Stimulated activated CD4-positive, alpha-beta T cell treated with anti-CD3 and anti-CD28 coated beads, Interleukin-1b, Interleukin-23, amount 100 ng/mL, for 48 hours (primary cell): ENCODE measurements at regions not wholly inside any gene's neighbourhood (a gene's known extent, or its start where the extent isn't known, plus 50 kb on each side); places are given as distances from the start of the nearest gene placed in this dataset.
"Not testable (repeated sequence)": the region's sequence is repeated elsewhere in the genome, so short reads cannot be mapped to it uniquely, and the experiment has no call there.

Experiments used
- DNase-seq: peaks from one replicate; pipeline ENCODE4 v3.0.0-alpha.2; 2020

DNA sequence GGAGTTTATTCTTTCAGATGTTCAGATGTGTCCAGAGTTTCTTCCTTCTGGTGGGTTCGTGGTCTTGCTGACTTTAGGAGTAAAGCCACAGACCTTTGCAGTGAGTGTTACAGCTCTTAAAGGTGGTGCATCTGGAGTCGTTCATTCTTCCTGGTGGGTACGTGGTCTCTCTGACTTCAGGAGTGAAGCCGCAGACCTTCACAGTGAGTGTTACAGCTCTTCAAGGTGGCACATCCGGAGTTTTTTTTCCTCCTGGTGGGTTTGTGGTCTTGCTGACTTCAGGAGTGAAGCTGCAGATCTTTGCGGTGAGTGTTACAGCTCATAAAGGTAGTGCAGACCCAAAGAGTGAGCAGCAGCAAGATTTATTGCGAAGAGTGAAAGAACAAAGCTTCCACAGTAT is 1263.2 kb downstream of the REEP3 start:
- DNase-seq, result not testable (repeated sequence)

- no peak for DNase-seq
Measured at GRCh38 chr10:64785816-64786215, 1264.6 kb downstream of the REEP3 start.

DNA sequence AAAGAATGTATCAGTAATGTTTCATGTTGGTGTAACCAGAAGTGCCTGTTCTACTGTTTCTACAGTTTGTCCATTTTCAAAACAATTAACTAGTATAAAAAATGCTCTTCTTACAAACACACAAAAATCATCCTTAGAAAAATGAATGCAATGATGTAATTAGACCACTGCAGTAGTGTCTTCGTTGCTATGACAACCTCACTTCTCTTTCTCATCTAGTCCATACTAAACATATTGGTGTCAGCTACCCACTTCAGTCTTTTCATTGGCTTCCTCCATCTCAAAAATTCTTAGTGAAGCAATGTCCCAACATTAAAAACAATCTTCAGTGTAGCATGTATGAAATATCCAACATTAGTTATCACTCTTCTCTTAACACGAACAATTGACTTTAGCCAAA is 1265.8 kb downstream of the REEP3 start:
- DNase-seq, result no peak

GRCh38 chr10:64795847-64796246 is 1274.6 kb downstream of the REEP3 start:
- DNase-seq, result no peak

DNA sequence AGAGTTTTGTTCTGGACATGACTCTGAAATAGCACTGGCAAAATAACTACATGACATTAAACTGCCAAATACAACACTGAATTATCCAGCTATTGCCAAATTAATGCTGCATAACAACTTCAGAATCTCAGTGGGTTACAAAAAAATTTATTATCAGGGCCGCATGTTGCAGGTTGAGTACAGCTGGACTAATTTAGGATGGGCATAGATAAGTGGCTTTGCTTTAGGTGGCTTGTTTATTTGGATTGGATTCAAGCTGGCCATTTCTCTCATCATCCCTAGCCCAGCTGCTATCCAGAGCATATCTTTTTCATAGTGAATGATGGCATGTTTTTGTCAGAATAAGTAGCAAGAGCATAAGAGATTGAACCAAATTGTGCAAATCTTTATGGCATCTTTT is 1277.1 kb downstream of the REEP3 start:
- no peak for DNase-seq

- DNase-seq, result not testable (repeated sequence)
Measured at GRCh38 chr10:64808233-64808632, 1287.0 kb downstream of the REEP3 start.

GRCh38 chr10:64810046-64810445 is 1288.8 kb downstream of the REEP3 start:
- DNase-seq, result not testable (repeated sequence)

DNA sequence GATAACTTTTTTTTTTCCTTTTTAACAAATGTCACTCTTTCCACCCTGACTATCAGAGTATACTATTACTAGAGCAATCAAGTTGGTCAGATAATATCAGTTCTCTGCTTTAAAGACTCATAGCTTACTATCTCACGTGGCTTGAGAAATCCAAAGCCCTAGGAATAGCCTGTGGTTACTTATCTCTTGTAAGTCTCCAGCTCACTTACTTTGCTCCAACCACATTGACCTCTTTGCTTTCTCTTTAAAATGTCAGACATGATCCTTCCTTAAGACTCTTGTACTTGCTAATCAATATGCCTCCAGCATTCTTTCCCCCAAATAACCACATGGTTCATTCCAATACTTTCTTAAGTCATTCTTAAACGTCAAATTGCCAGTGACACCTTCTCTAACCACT is 1292.2 kb downstream of the REEP3 start:
- no peak for DNase-seq

DNA sequence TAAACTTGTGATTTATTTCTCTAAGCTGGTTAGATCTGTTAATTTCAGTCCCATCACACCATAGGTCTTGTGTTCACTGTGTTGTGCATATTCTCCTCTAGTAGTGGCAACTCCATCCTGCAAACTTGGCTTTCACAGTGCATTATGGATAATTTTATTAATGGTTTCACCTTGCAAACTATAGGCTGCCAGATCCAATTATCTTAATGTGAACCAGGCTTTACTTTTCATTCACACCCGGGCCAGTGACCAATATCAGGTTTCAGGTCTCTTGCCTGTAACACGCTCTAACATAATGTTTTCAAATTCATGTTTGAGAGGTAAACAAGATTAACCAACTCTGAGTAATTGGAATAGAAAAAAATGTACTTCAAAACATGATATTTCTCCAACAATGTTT is 1293.0 kb downstream of the REEP3 start:
- DNase-seq, result no peak

DNA sequence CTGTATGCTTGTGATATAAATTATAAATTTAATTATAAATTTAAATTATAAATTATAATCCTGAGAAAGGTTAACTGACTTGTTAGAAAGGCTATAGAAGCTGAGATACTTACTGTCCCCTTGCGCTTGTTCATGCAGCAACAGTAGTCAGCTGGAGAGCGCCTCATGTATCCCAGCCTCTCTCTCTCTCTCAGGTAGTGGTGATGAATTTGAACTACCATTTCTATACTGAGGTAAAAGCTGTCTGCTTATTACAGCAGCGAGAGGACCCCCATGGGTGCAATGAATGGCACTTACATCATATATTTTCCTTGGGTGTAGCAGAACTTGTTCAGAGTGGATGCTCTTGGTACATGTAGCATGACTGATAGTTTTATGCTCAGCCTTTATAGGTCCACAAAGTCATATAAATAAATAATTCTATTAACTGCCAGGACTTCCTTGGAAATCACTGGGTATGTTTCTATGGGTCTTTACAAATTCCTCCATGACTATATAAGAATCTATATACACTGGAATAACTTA is 1308.7 kb downstream of the REEP3 start:
- no peak for DNase-seq

GRCh38 chr10:64830869-64831268 is 1309.7 kb downstream of the REEP3 start:
- no peak for DNase-seq

GRCh38 chr10:64840341-64840740 is 1319.1 kb downstream of the REEP3 start:
- no peak for DNase-seq

DNA sequence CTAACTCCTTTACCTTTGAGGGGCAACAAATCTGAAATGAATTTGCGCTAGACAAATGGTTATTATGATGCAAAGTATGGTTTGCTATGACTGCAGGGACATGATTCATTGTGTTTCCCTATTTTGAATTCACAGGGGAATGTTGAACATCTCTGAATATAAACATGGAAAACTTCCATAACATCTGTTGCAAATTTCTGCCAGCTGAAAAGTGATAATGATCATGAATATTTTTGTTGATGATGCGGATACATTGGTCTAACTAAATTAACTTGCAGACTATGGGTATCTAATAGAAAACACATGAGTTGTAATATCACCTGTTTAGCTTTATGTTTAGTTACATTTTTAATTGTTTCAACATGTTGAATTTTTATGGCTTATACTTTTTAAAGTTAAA is 1325.5 kb downstream of the REEP3 start:
- DNase-seq, result no peak

DNA sequence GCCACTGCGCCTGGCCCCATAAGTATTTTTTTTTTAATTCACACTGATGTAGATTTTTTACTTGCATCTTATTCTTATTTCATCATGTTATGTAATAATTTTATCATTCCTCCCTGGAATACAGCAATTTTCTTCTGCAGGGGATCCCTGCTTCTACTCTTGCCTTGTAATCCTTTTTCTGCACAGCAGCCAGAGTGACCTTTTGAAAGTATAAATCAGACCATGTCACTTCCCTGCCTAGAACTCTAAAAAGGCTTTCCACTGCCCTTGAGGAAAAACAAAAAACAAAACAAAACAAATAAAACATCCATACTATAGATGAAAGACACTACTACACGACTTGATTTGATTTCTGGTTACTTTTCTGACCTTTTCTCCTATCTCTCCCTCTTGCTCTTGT is 1334.7 kb downstream of the REEP3 start:
- DNase-seq, result no peak

GRCh38 chr10:64859911-64860310 is 1338.7 kb downstream of the REEP3 start:
- no peak for DNase-seq

DNA sequence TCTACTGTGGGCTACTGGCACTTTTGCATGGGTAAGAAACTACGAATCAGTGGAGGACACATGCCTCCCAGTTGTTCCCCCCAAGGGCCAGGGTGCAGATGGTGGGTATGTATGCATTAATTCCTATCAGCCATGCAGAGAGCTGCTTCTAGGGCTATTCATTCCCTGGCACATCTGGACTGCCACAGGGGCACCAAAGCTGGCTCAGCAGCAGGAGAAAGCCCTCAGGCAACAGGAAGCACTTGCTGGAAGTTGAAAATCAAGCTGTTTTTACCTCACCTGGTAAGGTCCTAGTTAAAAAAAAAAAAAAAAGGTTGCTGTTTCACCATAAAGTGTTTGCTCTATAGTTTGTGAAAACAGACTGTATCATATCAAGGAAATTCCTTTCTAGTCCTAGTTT is 1342.6 kb downstream of the REEP3 start:
- DNase-seq, result no peak

DNA sequence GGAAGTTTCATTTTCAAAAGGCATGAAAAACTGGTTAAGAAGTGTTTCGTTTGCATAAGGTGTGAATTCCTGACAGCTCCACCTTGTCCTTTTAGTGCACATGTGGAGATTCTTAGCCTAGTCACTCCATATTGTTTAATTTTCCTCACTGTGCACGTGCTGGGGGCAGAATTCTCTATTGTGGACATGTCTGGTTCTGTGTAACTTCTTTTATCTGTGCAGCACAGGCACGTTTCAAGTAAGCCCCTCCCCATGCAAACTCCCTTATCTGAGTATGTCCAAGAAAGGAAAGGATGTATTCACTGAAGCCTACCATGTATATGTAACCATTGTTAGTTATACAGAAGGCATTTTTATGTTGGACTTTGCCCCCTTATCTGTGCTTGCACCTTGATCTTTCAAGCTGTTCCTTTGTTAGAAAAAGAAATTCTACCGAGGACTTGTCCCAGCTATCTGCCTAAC is 1346.3 kb downstream of the REEP3 start:
- no peak for DNase-seq

- no peak for DNase-seq
Measured at GRCh38 chr10:64873088-64873487, 1351.9 kb downstream of the REEP3 start.

GRCh38 chr10:64873959-64874358 is 1352.8 kb downstream of the REEP3 start:
- no peak for DNase-seq

- no peak for DNase-seq
Measured at GRCh38 chr10:64880546-64880945, 1359.3 kb downstream of the REEP3 start.

GRCh38 chr10:64881257-64881656 is 1360.1 kb downstream of the REEP3 start:
- no peak for DNase-seq

- no peak for DNase-seq
Measured at GRCh38 chr10:64896582-64896981, 1375.4 kb downstream of the REEP3 start.

GRCh38 chr10:64906311-64906710 is 1385.1 kb downstream of the REEP3 start:
- DNase-seq, result not testable (repeated sequence)

DNA sequence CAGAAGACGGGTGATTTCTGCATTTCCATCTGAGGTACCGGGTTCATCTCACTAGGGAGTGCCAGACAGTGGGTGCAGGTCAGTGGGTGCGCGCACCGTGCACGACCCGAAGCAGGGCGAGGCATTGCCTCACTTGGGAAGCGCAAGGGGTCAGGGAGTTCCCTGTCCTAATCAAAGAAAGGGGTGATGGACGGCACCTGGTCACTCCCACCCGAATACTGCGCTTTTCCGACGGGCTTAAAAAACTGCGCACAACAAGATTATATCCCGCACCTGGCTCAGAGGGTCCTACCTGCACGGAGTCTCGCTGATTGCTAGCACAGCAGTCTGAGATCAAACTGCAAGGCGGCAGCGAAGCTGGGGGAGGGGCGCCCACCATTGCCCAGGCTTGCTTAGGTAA is 1403.1 kb downstream of the REEP3 start:
- not testable (repeated sequence) for DNase-seq

DNA sequence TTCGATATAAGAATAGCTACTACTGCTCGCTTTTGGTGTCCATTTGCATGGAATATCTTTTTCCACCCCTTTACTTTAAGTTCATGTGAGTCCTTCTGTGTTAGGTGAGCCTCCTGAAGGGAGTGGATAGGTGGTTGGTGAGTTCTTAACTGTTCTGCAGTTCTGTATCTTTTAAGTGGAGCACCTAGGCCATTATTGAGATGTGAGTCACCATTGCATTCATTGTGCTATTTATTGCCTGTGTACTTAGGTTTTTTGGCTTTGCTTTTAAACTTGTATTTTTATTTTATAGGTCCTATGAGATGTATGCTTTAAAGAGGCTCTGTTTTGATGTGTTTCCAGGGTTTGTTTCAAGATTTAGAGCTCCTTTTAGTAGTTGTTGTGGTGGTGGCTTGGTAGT is 1430.8 kb downstream of the REEP3 start:
- DNase-seq, result no peak

DNA sequence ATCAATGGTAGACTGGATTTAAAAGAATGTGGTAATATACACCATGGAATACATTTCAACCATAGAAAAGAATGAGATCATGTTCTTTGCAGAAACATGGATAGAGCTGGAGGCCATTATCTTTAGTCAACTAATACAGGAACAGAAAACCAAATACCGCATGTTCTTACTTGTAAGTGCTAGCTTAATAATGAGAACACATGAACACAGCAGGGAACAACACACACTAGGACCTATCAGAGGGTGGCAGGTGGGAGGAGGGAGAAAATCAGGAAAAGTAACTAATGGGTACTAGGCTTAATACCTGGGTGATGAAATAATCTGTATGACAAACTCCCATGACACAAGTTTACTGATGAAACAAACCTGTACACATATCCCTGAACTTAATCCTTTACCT is 1435.2 kb downstream of the REEP3 start:
- DNase-seq, result no peak
